ENCODE measurements at regions not wholly inside any gene's neighbourhood (a gene's known extent, or its start where the extent isn't known, plus 50 kb on each side); places are given as distances from the start of the nearest gene placed in this dataset.
"Not testable (repeated sequence)": the region's sequence is repeated elsewhere in the genome, so short reads cannot be mapped to it uniquely, and the experiment has no call there.

DNA sequence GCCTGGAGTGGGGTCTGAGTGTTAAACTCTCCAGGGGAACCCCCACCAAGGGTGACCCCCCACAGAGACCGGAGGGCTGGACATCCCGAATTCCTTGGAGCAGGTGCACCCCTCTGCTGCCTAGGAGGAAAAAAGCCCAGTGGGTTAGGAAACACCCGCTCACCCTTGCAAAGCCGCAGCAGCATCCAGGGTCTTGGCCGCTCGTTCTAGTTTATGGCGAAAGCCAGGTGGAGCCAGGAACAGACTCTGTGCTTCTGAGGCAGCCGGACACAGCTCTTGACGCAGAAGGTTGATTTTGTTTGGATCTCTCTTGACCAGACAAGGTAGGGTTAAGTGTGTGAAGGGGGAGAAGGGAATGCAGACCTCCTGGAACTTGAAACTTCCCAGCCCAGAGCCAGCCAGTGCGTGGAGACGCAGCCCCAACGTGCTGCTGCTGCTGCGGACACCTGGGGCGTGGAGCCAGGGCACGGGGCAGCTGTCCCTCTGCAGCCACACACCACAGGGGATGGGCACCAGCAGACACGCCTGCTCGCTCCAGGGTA is 154.5 kb downstream of the LAT start:
- DNase-seq, result no peak
- intact Hi-C loops (cut with DNase I), result no loop called here

DNA sequence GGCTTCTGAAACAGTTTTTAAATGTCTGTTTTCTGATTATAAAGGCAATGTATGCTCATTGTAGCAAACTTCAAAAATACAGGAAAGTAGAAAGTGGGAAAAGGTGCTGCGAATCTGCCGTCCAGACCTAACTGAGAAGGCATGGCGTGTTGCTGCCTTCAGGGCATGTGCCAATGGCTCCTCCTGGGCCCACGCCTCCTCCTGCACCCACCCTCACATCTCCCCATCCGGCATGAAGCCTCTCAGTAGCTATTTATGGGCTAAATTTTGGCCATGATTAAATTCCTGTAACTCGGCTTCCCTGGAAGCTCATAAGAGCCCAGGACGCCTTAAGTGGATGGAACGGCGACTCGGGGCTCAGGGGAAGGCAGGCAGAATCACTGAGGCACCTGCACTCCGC is 153.8 kb downstream of the LAT start:
- DNase-seq; intact Hi-C loops (cut with DNase I): not testable (repeated sequence)

DNA sequence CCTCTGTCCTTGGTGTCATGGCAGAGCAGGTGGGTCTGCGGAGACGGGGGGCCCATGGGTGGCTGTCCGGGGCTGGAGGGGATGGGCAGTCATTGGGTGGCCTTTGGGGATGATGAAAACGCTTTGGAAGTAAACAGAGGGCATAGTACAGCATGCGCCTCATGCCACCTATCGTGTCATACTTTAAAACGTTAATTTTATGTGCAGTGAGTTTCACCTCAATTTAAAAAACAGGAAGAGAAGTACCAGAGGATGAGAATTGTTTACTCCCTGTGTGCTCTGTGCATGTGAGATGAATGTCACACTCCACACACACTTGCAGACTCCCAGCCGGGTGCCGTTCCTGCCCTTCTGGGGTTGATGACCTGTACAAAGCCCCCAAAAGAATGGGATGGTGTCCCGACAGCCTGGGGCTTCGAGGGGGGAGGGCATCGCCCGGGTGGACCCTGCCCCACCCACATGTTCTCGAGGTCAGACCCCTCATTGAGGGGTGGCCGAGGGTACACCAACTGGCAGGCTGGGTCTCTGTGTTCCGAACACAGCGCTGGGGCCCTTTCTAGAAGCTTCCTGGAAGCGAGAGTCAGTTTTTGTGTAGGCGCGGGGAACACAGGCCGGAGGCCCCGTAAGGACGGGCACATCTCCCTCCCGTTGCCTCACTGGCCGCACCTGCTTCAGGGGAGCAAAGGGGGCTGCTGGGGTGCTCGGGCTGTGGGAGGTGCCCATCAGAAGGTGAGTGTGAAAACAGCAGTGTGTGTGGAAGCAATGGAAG is 153.2 kb downstream of the LAT start:
- intact Hi-C loops (cut with DNase I); DNase-seq: not testable (repeated sequence)

DNA sequence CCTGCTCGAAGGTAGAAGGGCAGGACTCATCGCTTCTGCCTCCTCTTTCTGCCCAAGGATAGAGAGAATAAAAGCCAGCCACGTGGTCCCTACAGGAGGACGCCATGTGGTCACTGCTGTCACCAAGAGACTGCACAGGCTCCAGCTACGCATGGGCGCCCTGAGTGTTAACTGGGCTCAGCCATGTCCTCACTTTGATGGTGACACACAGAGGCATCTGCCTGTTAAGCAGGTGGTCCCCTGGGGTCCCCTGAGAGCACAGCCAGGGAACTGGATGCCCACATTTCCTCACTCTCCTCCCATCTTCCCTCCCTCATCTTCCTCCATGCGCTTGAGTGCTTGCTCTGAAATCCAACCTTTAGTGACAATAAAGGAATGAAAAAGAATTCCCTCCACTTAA is 152.6 kb downstream of the LAT start:
- DNase-seq; intact Hi-C loops (cut with DNase I): not testable (repeated sequence)

DNA sequence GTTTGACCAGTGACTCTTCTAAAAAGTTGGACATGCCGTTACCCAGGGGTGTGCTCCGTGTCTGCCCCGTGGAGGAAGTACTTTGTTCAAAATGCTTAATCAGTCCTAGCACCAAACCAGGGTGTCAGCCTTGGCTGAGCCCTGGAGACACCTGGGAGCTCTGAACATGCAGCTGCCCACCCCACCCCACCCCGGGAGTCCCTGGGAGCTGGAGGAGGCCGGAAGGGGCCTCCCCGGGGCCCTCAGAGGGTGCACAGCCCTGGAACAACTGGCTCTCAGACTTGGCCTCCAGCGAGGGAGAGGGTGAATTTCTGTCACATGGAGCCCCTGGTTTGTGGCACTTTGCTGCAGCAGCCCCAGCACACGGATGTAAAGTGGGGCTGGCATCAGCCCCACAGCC is 152.1 kb downstream of the LAT start:
- DNase-seq; intact Hi-C loops (cut with DNase I): not testable (repeated sequence)

DNA sequence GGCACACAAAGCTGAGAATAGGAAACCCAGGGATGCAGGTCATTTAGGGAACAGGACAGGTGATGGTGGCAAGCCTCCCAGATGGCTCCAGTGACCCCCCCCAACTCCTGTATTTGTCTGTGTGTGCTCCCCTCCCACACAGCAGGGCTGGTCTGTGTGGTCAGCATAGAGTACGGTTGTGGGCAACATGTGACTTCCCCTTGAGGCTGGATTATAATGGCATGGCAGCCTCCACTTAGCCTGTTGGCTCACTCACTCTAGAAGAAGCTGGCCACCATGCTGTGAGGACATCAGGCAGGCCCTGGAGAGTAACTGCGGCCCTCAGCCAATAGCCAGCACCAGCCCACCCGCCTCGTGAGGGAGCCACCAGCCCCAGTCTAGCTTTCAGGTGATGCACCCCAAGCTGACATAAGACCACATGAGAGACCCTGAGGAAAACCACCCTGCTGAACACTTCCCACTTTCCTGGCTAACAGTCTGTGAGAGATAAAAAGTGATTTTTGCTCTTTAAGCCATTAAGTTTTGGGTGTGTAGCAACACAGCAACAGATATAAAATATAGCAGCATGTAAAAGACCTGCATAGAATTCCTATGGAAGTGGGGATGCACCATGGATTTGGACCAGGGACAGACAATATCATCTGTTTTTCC is 151.3 kb downstream of the LAT start:
- intact Hi-C loops (cut with DNase I); DNase-seq: not testable (repeated sequence)

DNA sequence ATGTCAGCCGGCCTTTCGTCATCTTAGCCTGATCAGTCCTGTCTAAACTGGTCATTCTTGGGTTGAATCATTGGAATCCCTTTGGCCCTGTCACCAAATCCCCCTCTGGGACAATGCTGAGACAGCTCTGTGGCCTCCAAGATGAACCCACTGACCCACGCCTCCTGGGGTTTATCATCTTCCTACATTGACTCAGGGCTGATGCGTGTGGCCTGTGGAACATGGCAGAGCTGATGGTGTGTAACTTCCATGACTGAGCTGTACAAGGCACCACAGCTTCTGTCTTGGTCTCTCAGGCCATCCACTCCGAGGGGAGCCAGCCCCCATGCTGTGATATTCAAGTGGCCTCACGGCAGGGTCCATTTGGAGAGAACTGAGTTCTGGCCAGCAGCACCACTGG is 150.2 kb downstream of the LAT start:
- intact Hi-C loops (cut with DNase I); DNase-seq: not testable (repeated sequence)

DNA sequence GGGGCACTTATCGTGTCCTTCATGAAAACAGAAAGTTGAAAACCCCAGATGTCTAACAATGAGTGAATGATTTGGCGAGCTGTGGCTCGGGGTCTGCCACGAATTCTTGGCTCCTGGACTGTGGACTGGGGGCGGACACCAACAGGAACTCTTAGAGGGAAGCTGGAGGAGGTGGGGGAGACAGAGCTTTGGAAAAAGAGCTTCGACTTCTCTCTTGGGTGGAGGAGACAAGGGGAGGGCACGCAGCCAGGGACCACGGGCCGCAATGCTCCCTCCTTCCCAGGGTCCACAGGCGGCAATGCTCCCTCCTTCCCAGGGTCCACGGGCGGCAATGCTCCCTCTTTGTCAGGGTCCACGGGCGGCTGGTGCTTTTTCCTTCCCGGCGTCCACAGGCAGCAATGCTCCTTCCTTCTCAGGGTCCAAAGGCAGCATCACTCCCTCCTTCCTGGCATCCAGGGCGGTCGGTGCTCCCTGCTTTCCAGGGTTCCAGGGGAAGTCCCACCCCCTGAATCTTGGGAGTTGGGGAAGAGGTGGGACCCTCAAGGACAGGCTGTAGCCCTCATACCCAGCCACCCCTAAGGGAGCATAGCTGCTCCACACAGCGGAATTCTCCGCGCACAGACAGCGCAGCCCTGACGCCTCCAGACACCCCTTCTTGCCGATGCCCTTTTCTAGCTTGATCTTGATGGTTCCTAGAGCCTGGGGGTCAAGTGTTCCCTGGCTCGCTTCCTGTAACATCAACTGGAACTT is 149.0 kb downstream of the LAT start:
- DNase-seq; intact Hi-C loops (cut with DNase I): not testable (repeated sequence)

DNA sequence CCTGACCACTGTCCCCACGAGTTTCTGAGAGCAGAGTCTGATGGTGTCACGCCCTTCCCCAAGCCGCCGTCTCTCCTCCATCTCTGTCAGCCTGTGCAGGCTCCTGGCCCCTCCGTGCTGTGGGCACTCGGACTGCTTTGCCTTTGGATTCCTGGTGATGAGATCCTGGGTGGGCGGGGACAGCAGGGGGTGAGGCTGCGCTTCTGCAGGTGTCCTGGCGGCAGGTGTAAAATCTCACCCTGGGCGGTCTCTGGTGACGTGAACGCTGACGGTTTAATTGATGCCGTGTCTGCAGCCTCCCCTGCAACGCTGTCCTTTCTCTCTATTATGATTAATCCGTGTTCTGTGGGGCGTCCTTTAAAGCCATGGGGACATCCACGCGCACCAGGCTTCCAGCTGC is 148.0 kb downstream of the LAT start:
- DNase-seq, result not testable (repeated sequence)

DNA sequence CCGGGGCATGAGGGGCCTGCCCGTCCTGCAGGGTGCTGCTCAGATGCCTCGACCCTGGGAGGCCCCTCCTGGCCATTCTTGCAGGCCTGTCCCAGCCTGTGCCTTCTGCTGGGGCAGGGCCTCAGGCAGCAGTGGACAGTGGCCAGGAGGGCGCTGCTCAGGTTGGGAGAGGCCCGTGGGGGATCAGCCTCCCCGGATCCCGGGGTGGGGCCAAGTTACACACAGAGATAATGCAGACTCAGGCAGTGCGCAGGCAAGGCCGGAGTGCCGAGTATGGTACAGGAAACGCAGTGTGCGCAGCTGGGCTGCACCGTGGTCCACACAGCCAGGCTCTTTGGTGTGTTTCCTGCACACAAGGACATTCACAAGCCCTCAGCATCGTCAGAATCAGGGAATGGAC is 147.6 kb downstream of the LAT start:
- intact Hi-C loops (cut with DNase I); DNase-seq: not testable (repeated sequence)

More for the DNA sequence above, 148.0 kb downstream of the LAT start:
- intact Hi-C loops (cut with DNase I), result not testable (repeated sequence)

DNA sequence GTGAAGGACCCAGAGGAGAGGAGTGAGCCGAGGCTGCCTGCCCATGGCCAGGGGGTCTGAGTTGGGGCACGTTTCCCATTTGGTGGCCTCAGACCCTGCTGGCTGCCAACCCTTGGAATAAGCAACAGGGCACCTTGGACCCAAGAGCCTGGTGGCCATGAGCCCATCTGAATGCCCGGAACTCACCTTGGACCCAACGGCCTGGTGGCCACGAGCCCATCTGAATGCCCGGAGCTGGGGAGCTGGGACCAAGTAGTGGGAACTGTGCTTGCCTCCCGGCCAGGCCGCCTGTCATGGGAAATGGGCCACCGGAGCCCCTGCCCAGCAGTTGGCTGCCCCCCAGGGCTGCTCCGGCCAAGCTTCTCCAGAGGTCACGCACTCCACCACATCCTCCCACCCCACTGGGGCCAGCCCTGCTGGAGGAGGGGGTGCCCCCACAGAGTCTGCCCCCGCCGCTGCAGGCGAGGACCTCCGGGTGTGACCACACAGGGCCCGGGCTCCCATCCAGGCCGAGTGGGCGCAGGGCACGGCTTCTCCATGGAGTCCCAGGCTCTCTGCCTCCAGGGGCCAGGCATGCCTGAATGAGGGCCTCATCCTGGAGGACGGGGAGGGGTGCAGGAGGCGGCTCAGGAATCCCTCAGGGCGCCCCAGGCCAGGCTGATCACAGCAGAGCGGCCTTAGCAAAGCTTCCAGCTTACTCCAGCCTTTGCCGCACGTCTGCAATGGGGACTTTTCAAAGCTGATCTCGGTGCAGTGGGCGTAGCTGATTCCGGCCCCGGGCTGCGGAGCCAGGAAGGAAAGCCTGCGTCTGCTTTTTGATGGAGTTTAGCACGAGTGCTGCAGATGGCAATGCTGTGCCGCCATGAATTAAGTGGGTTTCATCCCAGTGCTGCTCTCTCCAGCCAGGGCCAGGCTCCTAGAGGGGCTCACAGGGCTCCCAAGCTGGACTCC is 146.3 kb downstream of the LAT start:
- intact Hi-C loops (cut with DNase I), result not testable (repeated sequence)
- DNase-seq, result peak in 6 of 42 donors; percentile 19 to 49 (median 31)

DNA sequence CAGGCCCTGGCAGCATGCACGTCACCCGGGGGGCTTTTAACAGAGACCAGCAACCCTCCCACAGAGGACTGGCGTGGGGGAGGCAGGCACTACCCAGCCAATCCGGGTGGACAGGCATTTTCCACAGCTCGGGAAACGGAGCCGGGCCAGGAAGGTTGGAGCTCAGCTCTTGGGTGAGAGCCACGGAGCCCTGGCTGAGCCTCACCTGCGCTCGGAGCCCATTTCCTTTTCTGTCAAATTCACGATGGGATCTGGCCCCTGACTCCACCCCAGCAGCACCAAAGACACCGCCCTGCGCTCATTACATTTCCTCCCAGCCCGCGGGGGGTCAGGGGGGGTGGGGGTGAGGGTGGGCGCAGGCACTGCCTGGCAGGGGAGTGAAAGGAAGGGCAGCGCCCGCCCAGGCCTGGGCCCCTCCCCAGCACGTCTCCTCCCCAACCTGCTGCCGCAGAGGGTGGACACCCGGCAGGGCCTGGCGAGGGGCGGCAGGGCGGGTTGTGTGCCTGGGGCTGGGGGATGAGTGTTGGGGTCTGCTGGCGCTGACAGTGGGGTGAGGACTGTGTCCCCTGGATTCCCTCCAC is 145.4 kb downstream of the LAT start:
- intact Hi-C loops (cut with DNase I); DNase-seq: not testable (repeated sequence)

DNA sequence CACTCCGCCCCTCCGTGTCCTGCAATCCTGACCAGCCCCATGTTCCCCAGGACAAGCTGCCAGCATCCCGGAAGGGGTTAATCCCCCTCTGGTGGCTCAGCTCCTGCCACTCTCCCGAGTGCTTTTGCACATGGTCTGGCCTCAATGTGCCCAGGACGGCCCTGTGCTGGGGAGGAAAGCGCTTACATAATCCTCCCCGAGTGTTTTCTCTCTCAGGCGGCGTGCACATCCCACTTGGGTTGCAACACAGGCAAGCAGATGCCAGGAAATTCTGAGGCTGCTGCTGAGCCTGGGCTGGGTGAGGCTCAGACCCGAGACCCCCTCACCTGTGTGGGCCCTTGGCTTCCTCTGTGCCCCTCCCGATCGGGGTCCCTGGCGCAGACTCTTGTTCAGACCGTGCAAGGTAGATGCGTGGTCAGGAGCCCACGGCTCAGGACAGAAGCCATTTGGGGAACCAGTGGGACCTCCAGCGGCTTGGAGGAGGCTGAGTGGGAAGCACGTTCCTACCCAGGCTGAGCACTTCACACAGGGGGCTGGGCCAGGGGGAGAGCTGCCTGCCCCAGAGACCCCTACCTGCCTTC is 144.7 kb downstream of the LAT start:
- intact Hi-C loops (cut with DNase I), result not testable (repeated sequence)
- peak in 41 of 42 donors; percentile 16 to 84 (median 60) for DNase-seq

DNA sequence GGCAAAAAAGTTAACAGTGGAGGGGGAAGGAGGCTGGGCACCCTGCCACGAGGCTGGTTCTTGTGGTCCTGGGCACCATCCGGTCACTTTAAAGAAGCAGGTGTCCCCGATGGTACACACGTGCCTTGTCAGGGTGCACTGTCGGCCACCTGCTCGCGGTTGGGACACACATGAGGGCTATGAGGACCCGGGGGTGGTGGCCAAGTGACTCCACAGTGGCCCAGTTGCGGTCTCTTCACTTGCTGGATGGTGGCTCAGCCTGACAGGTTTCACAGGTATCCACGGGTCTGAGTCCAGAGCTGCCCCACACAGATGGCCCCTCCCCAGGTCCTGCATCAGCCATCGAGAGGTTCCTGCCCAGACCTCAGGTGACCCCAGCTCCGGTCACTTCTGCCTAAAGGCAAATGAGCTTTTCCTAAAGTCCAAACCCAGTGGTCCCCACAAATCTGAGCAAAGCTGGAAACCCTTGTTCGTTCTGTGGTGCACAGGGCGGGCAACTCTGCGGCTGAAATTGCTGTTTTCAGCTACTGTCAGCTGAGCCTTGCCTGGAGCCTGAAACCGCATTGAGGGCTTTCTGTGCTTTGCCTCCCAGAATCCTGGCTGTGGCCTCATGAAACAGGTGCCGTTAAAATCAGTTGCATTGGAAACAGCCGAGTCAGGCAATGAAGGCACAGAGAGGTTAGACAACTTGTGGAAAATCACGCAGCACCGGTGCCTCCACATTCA is 144.0 kb downstream of the LAT start:
- intact Hi-C loops (cut with DNase I); DNase-seq: not testable (repeated sequence)

DNA sequence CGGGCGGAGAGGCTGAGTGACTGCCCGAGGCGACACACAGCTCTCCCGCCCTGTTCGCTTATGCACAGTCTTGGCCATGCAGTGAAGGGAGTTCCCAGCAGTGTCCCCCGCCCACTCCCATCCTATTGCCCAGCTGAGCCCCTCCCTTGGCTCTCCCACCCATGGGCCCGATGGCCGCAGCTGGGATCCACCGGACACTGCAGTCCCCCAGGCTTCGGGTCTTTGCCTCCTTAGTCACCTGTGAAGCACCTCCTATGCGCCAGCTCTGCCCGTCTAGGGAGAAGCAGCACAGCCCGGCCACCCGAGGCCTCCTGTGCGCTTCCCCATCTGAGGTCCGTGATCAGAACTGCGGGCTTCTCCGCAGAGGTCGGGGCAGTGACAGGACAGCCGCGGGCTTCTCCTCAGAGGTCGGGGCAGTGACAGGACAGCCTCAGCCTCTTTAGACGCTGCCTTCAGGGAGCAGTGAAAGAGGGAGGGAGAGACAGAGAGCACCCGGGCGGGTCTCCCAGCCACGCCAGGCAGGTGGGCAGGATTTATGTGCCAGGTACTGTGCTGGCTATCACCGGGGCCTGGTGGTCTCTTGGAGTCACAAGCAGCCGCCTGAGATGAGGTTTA is 143.1 kb downstream of the LAT start:
- DNase-seq; intact Hi-C loops (cut with DNase I): not testable (repeated sequence)

DNA sequence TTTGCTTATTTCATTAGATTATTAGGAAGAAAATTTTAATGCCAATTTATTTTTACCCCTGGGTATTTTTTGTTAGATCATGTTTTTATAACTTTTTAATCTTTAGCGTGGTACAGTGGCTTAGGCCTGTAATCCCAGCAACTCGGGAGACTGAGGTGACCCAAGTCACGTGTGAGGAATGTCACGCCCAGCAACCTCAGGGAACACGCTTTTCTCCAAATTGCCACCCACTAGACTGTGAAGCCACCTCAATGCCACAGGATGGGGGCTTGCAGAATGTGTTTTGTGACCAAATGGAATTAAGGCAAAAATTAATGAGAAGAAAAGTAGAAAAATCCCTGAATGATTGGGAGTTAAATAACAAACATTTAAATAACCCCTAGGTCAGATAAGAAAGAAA is 141.8 kb downstream of the LAT start:
- DNase-seq, result no peak
- intact Hi-C loops (cut with DNase I), result no loop called here

DNA sequence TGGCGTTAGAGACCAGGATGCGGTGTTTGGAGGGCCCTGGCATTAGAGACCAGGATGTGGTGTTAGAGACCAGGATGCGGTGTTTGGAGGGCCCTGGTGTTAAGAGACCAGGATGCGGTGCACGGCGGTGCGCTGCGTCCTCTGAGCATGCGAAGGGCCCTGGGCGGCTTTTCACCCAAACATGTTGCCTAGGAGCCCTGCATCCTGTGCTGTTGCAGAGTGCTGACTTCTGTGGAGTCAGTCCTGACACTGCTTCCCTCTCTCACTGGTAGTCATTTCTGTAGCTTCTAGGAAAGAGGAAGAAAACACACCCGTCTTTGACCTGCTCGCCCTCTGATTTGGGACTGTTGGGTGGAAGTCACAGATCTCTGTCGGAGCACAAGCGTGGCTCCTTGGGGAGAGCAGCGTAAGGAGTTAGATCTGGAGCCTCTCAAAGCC is 141.2 kb downstream of the LAT start:
- DNase-seq, result peak in 1 of 42 donors; percentile 22
- intact Hi-C loops (cut with DNase I), result no loop called here

All from head of caudate nucleus (tissue), 42 donors.